Fibroblast of lung (primary cell): ENCODE measurements at regions not wholly inside any gene's neighbourhood (a gene's known extent, or its start where the extent isn't known, plus 50 kb on each side); places are given as distances from the start of the nearest gene placed in this dataset.

Source experiments
- CTCF ChIP-seq, 2 donors: IDR thresholded peaks in 1 of 2; conservative IDR thresholded peaks in 1 of 2; 1 replicate in 1 of 2; 2 replicates in 1 of 2; pipeline ENCODE4 v1.5.1; 2011 to 2012; ENCODE audit warnings: low read length in 2 of 2, control low read depth in 1 of 2, inconsistent platforms in 1 of 2, low read depth in 1 of 2, mild to moderate bottlenecking in 1 of 2
- EZH2 ChIP-seq: IDR thresholded peaks from 2 replicates; pipeline ENCODE4 v1.5.1; 2012; ENCODE audit warnings: low read length, control low read depth, mild to moderate bottlenecking; ENCODE audit errors: missing control alignments

DNA sequence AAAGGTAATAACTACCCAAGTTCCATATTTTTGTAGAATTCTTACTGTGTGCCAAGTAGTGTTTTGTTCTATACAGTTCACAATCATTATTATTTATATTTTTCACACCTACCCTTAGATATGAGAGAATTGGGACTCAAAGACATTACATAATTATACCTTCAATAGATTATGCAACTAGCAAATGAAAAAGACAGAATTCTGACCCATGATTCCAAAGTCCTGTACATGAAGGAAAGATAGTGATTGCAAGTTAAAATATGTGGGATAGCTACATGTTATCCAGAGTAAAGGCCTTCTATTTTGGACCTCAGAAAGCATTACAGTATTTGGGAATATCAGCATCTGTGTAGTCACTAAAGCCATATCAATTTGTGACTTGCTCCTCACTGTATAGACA, 581.0 kb downstream of the ELAVL2 start:
- TF ChIP-seq CTCF (conservative IDR thresholded peaks at IDR 0.05 in 1 of 2, IDR thresholded peaks at IDR 0.05 in 1 of 2; ENCODE audit: low read depth in 1 of 2, low read length in 2 of 2), result no peak
- no peak for TF ChIP-seq EZH2
